CD4-positive, alpha-beta T cell treated with Interleukin-1 beta for 1 hour (primary cell): ENCODE measurements at regions not wholly inside any gene's neighbourhood (a gene's known extent, or its start where the extent isn't known, plus 50 kb on each side); places are given as distances from the start of the nearest gene placed in this dataset.

Experiments
- DNase-seq, 2 donors: peaks; one replicate each; pipeline ENCODE4 v3.0.0-alpha.2; 2020 to 2022

- no peak for DNase-seq
Observed at GRCh38 chr2:207465894-207466293, 63.9 kb upstream of the CREB1 start.

- DNase-seq, result no peak
Observed at GRCh38 chr2:207467716-207468347, 61.9 kb upstream of the CREB1 start.

- no peak for DNase-seq
Observed at GRCh38 chr2:207468488-207468887, 61.3 kb upstream of the CREB1 start.

- no peak for DNase-seq
Observed at GRCh38 chr2:207469451-207469850, 60.3 kb upstream of the CREB1 start.

- no peak for DNase-seq
Observed at GRCh38 chr2:207469943-207470729, 59.6 kb upstream of the CREB1 start.

- DNase-seq, result no peak
Observed at GRCh38 chr2:207471261-207471660, 58.5 kb upstream of the CREB1 start.

GRCh38 chr2:207472343-207473048, 57.3 kb upstream of the CREB1 start:
- DNase-seq, result no peak

- DNase-seq, result peak; percentile 22 to 24
Observed at GRCh38 chr2:207473049-207473930, 56.5 kb upstream of the CREB1 start.

- no peak for DNase-seq
Observed at GRCh38 chr2:207473931-207474235, 55.9 kb upstream of the CREB1 start.

- DNase-seq, result peak; percentile 17 to 71
Observed at GRCh38 chr2:207474863-207475485, 54.8 kb upstream of the CREB1 start.

GRCh38 chr2:207475546-207475945, 54.2 kb upstream of the CREB1 start:
- DNase-seq, result no peak

- no peak for DNase-seq
Observed at GRCh38 chr2:207477896-207478295, 51.9 kb upstream of the CREB1 start.

- no peak for DNase-seq
Observed at GRCh38 chr2:207478572-207478971, 51.2 kb upstream of the CREB1 start.

GRCh38 chr2:207479198-207479785, 50.5 kb upstream of the CREB1 start:
- DNase-seq, result no peak
